ENCODE measurements at regions not wholly inside any gene's neighbourhood (a gene's known extent, or its start where the extent isn't known, plus 50 kb on each side); places are given as distances from the start of the nearest gene placed in this dataset.

- Histone ChIP-seq H3K27me3 (no peaks in the 10 kb centered on the region), H3K27ac (no peak overlapping the region), H3K4me3 (no peak overlapping the region), H3K4me1 (ENCODE audit: low read depth) (no peaks in the 10 kb centered on the region), H3K9me3 (ENCODE audit: low read depth) (no peaks in the 10 kb centered on the region), H3K36me3 (no peaks in the 10 kb centered on the region)
- no peak for DNase-seq (ENCODE audit: low read depth in 1 of 2, low spot score in 1 of 2)
- no peak for TF ChIP-seq CTCF (IDR thresholded peaks at IDR 0.05; ENCODE audit: low read depth, low read length)
Observed at GRCh38 chr16:18037051-18037450, 299.5 kb downstream of the NPIPA8 start.

GRCh38 chr16:18024611-18025010 is 311.9 kb downstream of the NPIPA8 start:
- no peak for DNase-seq (ENCODE audit: low read depth in 1 of 2, low spot score in 1 of 2)
- H3K4me3 ChIP-seq: no peak overlapping the region
- no peaks in the 10 kb centered on the region for H3K36me3 ChIP-seq
- H3K27me3 ChIP-seq: no peaks in the 10 kb centered on the region
- H3K9me3 ChIP-seq (ENCODE audit: low read depth): no peaks in the 10 kb centered on the region
- H3K4me1 ChIP-seq (ENCODE audit: low read depth): no peaks in the 10 kb centered on the region
- TF ChIP-seq CTCF (IDR thresholded peaks at IDR 0.05; ENCODE audit: low read depth, low read length): no peak
- H3K27ac ChIP-seq: no peak overlapping the region

GRCh38 chr16:18018376-18018775 is 318.2 kb downstream of the NPIPA8 start:
- TF ChIP-seq CTCF (IDR thresholded peaks at IDR 0.05; ENCODE audit: low read depth, low read length): no peak
- H3K4me3 ChIP-seq: no peak overlapping the region
- no peaks in the 10 kb centered on the region for H3K4me1 ChIP-seq (ENCODE audit: low read depth)
- no peak overlapping the region for H3K27ac ChIP-seq
- no peaks in the 10 kb centered on the region for H3K9me3 ChIP-seq (ENCODE audit: low read depth)
- no peaks in the 10 kb centered on the region for H3K36me3 ChIP-seq
- H3K27me3 ChIP-seq: no peaks in the 10 kb centered on the region
- no peak for DNase-seq (ENCODE audit: low read depth in 1 of 2, low spot score in 1 of 2)

GRCh38 chr16:18013863-18014262 is 322.7 kb downstream of the NPIPA8 start:
- no peaks in the 10 kb centered on the region for H3K4me1 ChIP-seq (ENCODE audit: low read depth)
- no peak overlapping the region for H3K4me3 ChIP-seq
- H3K9me3 ChIP-seq (ENCODE audit: low read depth): no peaks in the 10 kb centered on the region
- no peaks in the 10 kb centered on the region for H3K27me3 ChIP-seq
- DNase-seq (ENCODE audit: low read depth in 1 of 2, low spot score in 1 of 2): no peak
- H3K27ac ChIP-seq: no peak overlapping the region
- no peaks in the 10 kb centered on the region for H3K36me3 ChIP-seq
- no peak for TF ChIP-seq CTCF (IDR thresholded peaks at IDR 0.05; ENCODE audit: low read depth, low read length)

- H3K36me3 ChIP-seq: no peaks in the 10 kb centered on the region
- H3K9me3 ChIP-seq (ENCODE audit: low read depth): no peaks in the 10 kb centered on the region
- no peak overlapping the region for H3K4me3 ChIP-seq
- no peak for TF ChIP-seq CTCF (IDR thresholded peaks at IDR 0.05; ENCODE audit: low read depth, low read length)
- no peak overlapping the region for H3K27ac ChIP-seq
- no peaks in the 10 kb centered on the region for H3K27me3 ChIP-seq
- no peak for DNase-seq (ENCODE audit: low read depth in 1 of 2, low spot score in 1 of 2)
- no peaks in the 10 kb centered on the region for H3K4me1 ChIP-seq (ENCODE audit: low read depth)
Observed at GRCh38 chr16:18008356-18008755, 328.2 kb downstream of the NPIPA8 start.

GRCh38 chr16:18003033-18003432 is 333.5 kb downstream of the NPIPA8 start:
- no peaks in the 10 kb centered on the region for H3K36me3 ChIP-seq
- no peak overlapping the region for H3K27ac ChIP-seq
- no peaks in the 10 kb centered on the region for H3K4me1 ChIP-seq (ENCODE audit: low read depth)
- no peak overlapping the region for H3K4me3 ChIP-seq
- H3K27me3 ChIP-seq: no peaks in the 10 kb centered on the region
- no peaks in the 10 kb centered on the region for H3K9me3 ChIP-seq (ENCODE audit: low read depth)
- no peak for DNase-seq (ENCODE audit: low read depth in 1 of 2, low spot score in 1 of 2)
- no peak for TF ChIP-seq CTCF (IDR thresholded peaks at IDR 0.05; ENCODE audit: low read depth, low read length)
